H9 (cell line): ENCODE measurements at regions not wholly inside any gene's neighbourhood (a gene's known extent, or its start where the extent isn't known, plus 50 kb on each side); places are given as distances from the start of the nearest gene placed in this dataset.

Source experiments
- DNase-seq: peaks from one replicate; pipeline ENCODE4 v3.0.0-alpha.2; 2017
- H2AFZ ChIP-seq: one replicate; pipeline ENCODE4 v1.6.1; 2013; ENCODE audit warnings: mild to moderate bottlenecking, low read length, control low read depth, moderate library complexity
- H2AK5ac ChIP-seq: 2 replicates; pipeline ENCODE4 v1.6.1; 2013; ENCODE audit warnings: low read length, control low read depth, mixed read lengths; ENCODE audit not compliant: insufficient read length
- H2BK120ac ChIP-seq: one replicate; pipeline ENCODE4 v1.6.1; 2013; ENCODE audit warnings: low read depth, mild to moderate bottlenecking, low read length, control low read depth, inconsistent platforms; ENCODE audit not compliant: poor library complexity, severe bottlenecking
- H2BK12ac ChIP-seq: 2 replicates; pipeline ENCODE4 v1.6.1; 2013; ENCODE audit warnings: low read length, control low read depth, mixed read lengths, low read depth; ENCODE audit not compliant: insufficient read length
- H2BK15ac ChIP-seq: 2 replicates; pipeline ENCODE4 v1.6.1; 2013; ENCODE audit warnings: low read depth, low read length, control low read depth
- H2BK20ac ChIP-seq: one replicate; pipeline ENCODE4 v1.6.1; 2013; ENCODE audit warnings: low read depth, mild to moderate bottlenecking, low read length, control low read depth, inconsistent platforms; ENCODE audit not compliant: poor library complexity, severe bottlenecking
- H2BK5ac ChIP-seq: 2 replicates; pipeline ENCODE4 v1.6.1; 2013; ENCODE audit warnings: low read length, control low read depth, mixed read lengths; ENCODE audit not compliant: insufficient read length
- H3K14ac ChIP-seq: 2 replicates; pipeline ENCODE4 v1.6.1; 2013; ENCODE audit warnings: low read length, control low read depth; ENCODE audit not compliant: insufficient read depth
- H3K18ac ChIP-seq: 2 replicates; pipeline ENCODE4 v1.6.1; 2013; ENCODE audit warnings: low read depth, mild to moderate bottlenecking, mixed read lengths, low read length, control low read depth; ENCODE audit not compliant: insufficient read length
- H3K23ac ChIP-seq: 2 replicates; pipeline ENCODE4 v1.6.1; 2013; ENCODE audit warnings: low read length, control low read depth, mixed read lengths, low read depth; ENCODE audit not compliant: insufficient read length
- H3K23me2 ChIP-seq: 2 replicates; pipeline ENCODE4 v1.6.1; 2013; ENCODE audit warnings: low read depth, mild to moderate bottlenecking, mixed read lengths, low read length, control low read depth; ENCODE audit not compliant: insufficient read length, poor library complexity, severe bottlenecking
- H3K27ac ChIP-seq: 2 replicates; pipeline ENCODE4 v1.5.1; 2013; ENCODE audit warnings: low read length, control low read depth, mixed read lengths, low read depth; ENCODE audit not compliant: insufficient read length
- H3K27me3 ChIP-seq: 2 replicates; pipeline ENCODE4 v1.6.1; 2013; ENCODE audit warnings: low read length, control low read depth, inconsistent platforms; ENCODE audit not compliant: insufficient read depth
- H3K4ac ChIP-seq: 2 replicates; pipeline ENCODE4 v1.6.1; 2013; ENCODE audit warnings: low read depth, mild to moderate bottlenecking, control low read depth, inconsistent platforms, low read length, moderate library complexity
- H3K4me1 ChIP-seq: 2 replicates; pipeline ENCODE4 v1.6.1; 2013; ENCODE audit warnings: low read length, control low read depth, inconsistent platforms; ENCODE audit not compliant: insufficient read depth
- H3K4me2 ChIP-seq: 2 replicates; pipeline ENCODE4 v1.6.1; 2013; ENCODE audit warnings: low read length, control low read depth, mixed read lengths; ENCODE audit not compliant: insufficient read length, insufficient read depth
- H3K56ac ChIP-seq: 2 replicates; pipeline ENCODE4 v1.6.1; 2013; ENCODE audit warnings: low read depth, mild to moderate bottlenecking, mixed read lengths, low read length, control low read depth; ENCODE audit not compliant: insufficient read length
- H3K79me1 ChIP-seq: 2 replicates; pipeline ENCODE4 v1.6.1; 2013; ENCODE audit warnings: low read depth, mild to moderate bottlenecking, moderate library complexity, low read length, control low read depth, inconsistent platforms; ENCODE audit not compliant: insufficient read depth, poor library complexity, severe bottlenecking
- H3K79me2 ChIP-seq: 2 replicates; pipeline ENCODE4 v1.6.1; 2013; ENCODE audit warnings: low read length, control low read depth, inconsistent platforms; ENCODE audit not compliant: insufficient read depth
- H3K9ac ChIP-seq: 2 replicates; pipeline ENCODE4 v1.6.1; 2013; ENCODE audit warnings: low read length, control low read depth, mixed read lengths; ENCODE audit not compliant: insufficient read length; ENCODE audit errors: extremely low read depth
- H3K9me3 ChIP-seq: one replicate; pipeline ENCODE4 v1.6.1; 2013; ENCODE audit warnings: low read depth, low read length, inconsistent platforms; ENCODE audit not compliant: control insufficient read depth
- H3T11ph ChIP-seq: one replicate; pipeline ENCODE4 v1.6.1; 2013; ENCODE audit warnings: mild to moderate bottlenecking, low read length, control low read depth, inconsistent platforms
- H4K20me1 ChIP-seq: one replicate; pipeline ENCODE4 v1.6.1; 2013; ENCODE audit not compliant: control insufficient read depth, insufficient read length, insufficient read depth
- H4K5ac ChIP-seq: 2 replicates; pipeline ENCODE4 v1.6.1; 2013; ENCODE audit warnings: low read depth, mild to moderate bottlenecking, mixed read lengths, low read length, control low read depth; ENCODE audit not compliant: insufficient read length
- H4K8ac ChIP-seq: replicated peaks from 2 replicates; pipeline ENCODE4 v1.6.1; 2013; ENCODE audit warnings: low read length, control low read depth, mixed read lengths, low read depth; ENCODE audit not compliant: insufficient read length
- H4K91ac ChIP-seq: 2 replicates; pipeline ENCODE4 v1.6.1; 2013; ENCODE audit warnings: low read depth, mild to moderate bottlenecking, moderate library complexity, mixed read lengths, low read length, control low read depth; ENCODE audit not compliant: insufficient read length
- H3K27ac Mint-ChIP-seq, 3 experiments: 2 replicates in 2 of 3; 3 replicates in 1 of 3; pipeline ENCODE4 v1.8.0; 2020 to 2021; ENCODE audit warnings: mixed read lengths in 3 of 3, mild to moderate bottlenecking in 1 of 3, moderate library complexity in 1 of 3
- H3K27me3 Mint-ChIP-seq: 2 replicates; pipeline ENCODE4 v1.8.0; 2021; ENCODE audit warnings: low read depth, mild to moderate bottlenecking, moderate library complexity, mixed read lengths
- H3K36me3 Mint-ChIP-seq, 3 experiments: 2 replicates in 2 of 3; 3 replicates in 1 of 3; pipeline ENCODE4 v1.8.0; 2020 to 2021; ENCODE audit warnings: low read depth in 3 of 3, mixed read lengths in 3 of 3; ENCODE audit not compliant: insufficient read depth in 1 of 3
- H3K4me1 Mint-ChIP-seq, 2 experiments: 2 replicates each; pipeline ENCODE4 v1.8.0; 2020; ENCODE audit warnings: mixed read lengths in 2 of 2
- H3K4me3 Mint-ChIP-seq, 2 experiments: 2 replicates in 1 of 2; 3 replicates in 1 of 2; pipeline ENCODE4 v1.8.0; 2020 to 2021; ENCODE audit warnings: mild to moderate bottlenecking in 2 of 2, mixed read lengths in 2 of 2, moderate library complexity in 1 of 2
- H3K9me3 Mint-ChIP-seq, 2 experiments: 2 replicates in 1 of 2; 3 replicates in 1 of 2; pipeline ENCODE4 v1.8.0; 2020; ENCODE audit warnings: mild to moderate bottlenecking in 2 of 2, mixed read lengths in 2 of 2, moderate library complexity in 1 of 2
- WGBS: extraction: QIAGEN DNeasy Blood & Tissue Kit; methylation state at CpG from one replicate; pipeline ENCODE4 v1.1.7; 2013; ENCODE audit warnings: missing lambda C conversion rate, low lambda C conversion rate, mixed read lengths; ENCODE audit not compliant: insufficient read length; ENCODE audit errors: extremely low coverage; 5-methylcytosine and 5-hydroxymethylcytosine counted together
- TF ChIP-seq, protein P1 (sequence below): fragments of 200-600 bp; sonication (generic); conservative IDR thresholded peaks from 3 replicates; pipeline ENCODE4 v1.8.0; 2021; ENCODE audit warnings: antibody characterized with exemption, mild to moderate bottlenecking

DNA sequence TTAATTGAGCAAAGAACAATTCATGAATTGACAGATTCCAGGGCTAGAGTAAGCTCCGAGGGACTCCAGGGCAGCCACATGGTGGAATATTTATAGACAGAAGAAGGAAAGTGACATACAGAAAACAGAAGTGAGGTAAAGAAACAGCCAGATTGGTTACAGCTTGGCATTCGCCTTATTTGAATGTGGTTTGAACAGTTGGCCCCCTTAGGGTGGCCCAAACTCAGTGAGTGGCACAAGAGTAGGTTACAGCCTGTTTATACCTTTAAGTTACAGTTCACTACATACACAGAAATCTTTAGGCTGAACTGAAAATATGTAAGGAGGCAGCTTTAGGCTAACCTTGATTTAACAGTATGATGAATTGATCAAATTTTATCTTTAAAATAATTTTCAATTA, 174.5 kb upstream of the CNOT2 start:
- Mint-ChIP-seq H3K27me3 (no peaks in the 10 kb centered on the region), H3K4me3 (no peak overlapping the region), H3K9me3 (peaks cover 0 to 4% of the 10 kb centered on the region in 2 experiments; a peak in 1 of 5 replicates), H3K27ac (peak overlapping the region in 2 of 3 experiments; percentile 30 to 55; a peak in 3 of 7 replicates), H3K4me1 (peaks cover 18 to 29% of the 10 kb centered on the region in 2 experiments), H3K36me3 (no peaks in the 10 kb centered on the region; a peak in 1 of 7 replicates)
- no peak overlapping the region for H3K23ac ChIP-seq
- TF ChIP-seq, protein P1, sequence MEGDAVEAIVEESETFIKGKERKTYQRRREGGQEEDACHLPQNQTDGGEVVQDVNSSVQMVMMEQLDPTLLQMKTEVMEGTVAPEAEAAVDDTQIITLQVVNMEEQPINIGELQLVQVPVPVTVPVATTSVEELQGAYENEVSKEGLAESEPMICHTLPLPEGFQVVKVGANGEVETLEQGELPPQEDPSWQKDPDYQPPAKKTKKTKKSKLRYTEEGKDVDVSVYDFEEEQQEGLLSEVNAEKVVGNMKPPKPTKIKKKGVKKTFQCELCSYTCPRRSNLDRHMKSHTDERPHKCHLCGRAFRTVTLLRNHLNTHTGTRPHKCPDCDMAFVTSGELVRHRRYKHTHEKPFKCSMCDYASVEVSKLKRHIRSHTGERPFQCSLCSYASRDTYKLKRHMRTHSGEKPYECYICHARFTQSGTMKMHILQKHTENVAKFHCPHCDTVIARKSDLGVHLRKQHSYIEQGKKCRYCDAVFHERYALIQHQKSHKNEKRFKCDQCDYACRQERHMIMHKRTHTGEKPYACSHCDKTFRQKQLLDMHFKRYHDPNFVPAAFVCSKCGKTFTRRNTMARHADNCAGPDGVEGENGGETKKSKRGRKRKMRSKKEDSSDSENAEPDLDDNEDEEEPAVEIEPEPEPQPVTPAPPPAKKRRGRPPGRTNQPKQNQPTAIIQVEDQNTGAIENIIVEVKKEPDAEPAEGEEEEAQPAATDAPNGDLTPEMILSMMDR: no peak
- H3K14ac ChIP-seq: no peak overlapping the region
- H3K4me2 ChIP-seq: no peak overlapping the region
- H4K5ac ChIP-seq: no peak overlapping the region
- no peak overlapping the region for H2BK20ac ChIP-seq
- no peaks in the 10 kb centered on the region for H3K23me2 ChIP-seq
- no peak overlapping the region for H3K9ac ChIP-seq
- no peak overlapping the region for H2BK120ac ChIP-seq
- H2AK5ac ChIP-seq: no peak overlapping the region
- no peak overlapping the region for H3T11ph ChIP-seq
- no peaks in the 10 kb centered on the region for H4K20me1 ChIP-seq
- no peaks in the 10 kb centered on the region for H3K79me2 ChIP-seq
- no peak overlapping the region for H2BK5ac ChIP-seq
- DNase-seq: no peak
- H3K18ac ChIP-seq: no peak overlapping the region
- no peak overlapping the region for H2AFZ ChIP-seq
- H3K79me1 ChIP-seq: no peaks in the 10 kb centered on the region
- H3K27me3 ChIP-seq: no peaks in the 10 kb centered on the region
- H3K4me1 ChIP-seq: peaks cover 4% of the 10 kb centered on the region; the same call in 1 of the 2 replicates
- no peak overlapping the region for H2BK12ac ChIP-seq
- H4K8ac ChIP-seq: no peak overlapping the region
- H3K27ac ChIP-seq: no peak overlapping the region
- H4K91ac ChIP-seq: no peak overlapping the region
- no peaks in the 10 kb centered on the region for H3K9me3 ChIP-seq
- WGBS: no CpG with 5 or more reads among the region's 2 CpGs
- no peak overlapping the region for H3K4ac ChIP-seq
- H3K56ac ChIP-seq: no peak overlapping the region
- no peak overlapping the region for H2BK15ac ChIP-seq
